H9 (cell line): ENCODE measurements at regions not wholly inside any gene's neighbourhood (a gene's known extent, or its start where the extent isn't known, plus 50 kb on each side); places are given as distances from the start of the nearest gene placed in this dataset.

Experiments used
- DNase-seq: peaks from one replicate; pipeline ENCODE4 v3.0.0-alpha.2; 2017
- H2AFZ ChIP-seq: one replicate; pipeline ENCODE4 v1.6.1; 2013; ENCODE audit warnings: mild to moderate bottlenecking, low read length, control low read depth, moderate library complexity
- H2AK5ac ChIP-seq: 2 replicates; pipeline ENCODE4 v1.6.1; 2013; ENCODE audit warnings: low read length, control low read depth, mixed read lengths; ENCODE audit not compliant: insufficient read length
- H2BK120ac ChIP-seq: one replicate; pipeline ENCODE4 v1.6.1; 2013; ENCODE audit warnings: low read depth, mild to moderate bottlenecking, low read length, control low read depth, inconsistent platforms; ENCODE audit not compliant: poor library complexity, severe bottlenecking
- H2BK12ac ChIP-seq: 2 replicates; pipeline ENCODE4 v1.6.1; 2013; ENCODE audit warnings: low read length, control low read depth, mixed read lengths, low read depth; ENCODE audit not compliant: insufficient read length
- H2BK15ac ChIP-seq: 2 replicates; pipeline ENCODE4 v1.6.1; 2013; ENCODE audit warnings: low read depth, low read length, control low read depth
- H2BK20ac ChIP-seq: one replicate; pipeline ENCODE4 v1.6.1; 2013; ENCODE audit warnings: low read depth, mild to moderate bottlenecking, low read length, control low read depth, inconsistent platforms; ENCODE audit not compliant: poor library complexity, severe bottlenecking
- H2BK5ac ChIP-seq: 2 replicates; pipeline ENCODE4 v1.6.1; 2013; ENCODE audit warnings: low read length, control low read depth, mixed read lengths; ENCODE audit not compliant: insufficient read length
- H3K14ac ChIP-seq: 2 replicates; pipeline ENCODE4 v1.6.1; 2013; ENCODE audit warnings: low read length, control low read depth; ENCODE audit not compliant: insufficient read depth
- H3K18ac ChIP-seq: 2 replicates; pipeline ENCODE4 v1.6.1; 2013; ENCODE audit warnings: low read depth, mild to moderate bottlenecking, mixed read lengths, low read length, control low read depth; ENCODE audit not compliant: insufficient read length
- H3K23ac ChIP-seq: 2 replicates; pipeline ENCODE4 v1.6.1; 2013; ENCODE audit warnings: low read length, control low read depth, mixed read lengths, low read depth; ENCODE audit not compliant: insufficient read length
- H3K23me2 ChIP-seq: 2 replicates; pipeline ENCODE4 v1.6.1; 2013; ENCODE audit warnings: low read depth, mild to moderate bottlenecking, mixed read lengths, low read length, control low read depth; ENCODE audit not compliant: insufficient read length, poor library complexity, severe bottlenecking
- H3K27ac ChIP-seq: 2 replicates; pipeline ENCODE4 v1.5.1; 2013; ENCODE audit warnings: low read length, control low read depth, mixed read lengths, low read depth; ENCODE audit not compliant: insufficient read length
- H3K27me3 ChIP-seq: 2 replicates; pipeline ENCODE4 v1.6.1; 2013; ENCODE audit warnings: low read length, control low read depth, inconsistent platforms; ENCODE audit not compliant: insufficient read depth
- H3K4ac ChIP-seq: 2 replicates; pipeline ENCODE4 v1.6.1; 2013; ENCODE audit warnings: low read depth, mild to moderate bottlenecking, control low read depth, inconsistent platforms, low read length, moderate library complexity
- H3K4me1 ChIP-seq: 2 replicates; pipeline ENCODE4 v1.6.1; 2013; ENCODE audit warnings: low read length, control low read depth, inconsistent platforms; ENCODE audit not compliant: insufficient read depth
- H3K4me2 ChIP-seq: 2 replicates; pipeline ENCODE4 v1.6.1; 2013; ENCODE audit warnings: low read length, control low read depth, mixed read lengths; ENCODE audit not compliant: insufficient read length, insufficient read depth
- H3K56ac ChIP-seq: 2 replicates; pipeline ENCODE4 v1.6.1; 2013; ENCODE audit warnings: low read depth, mild to moderate bottlenecking, mixed read lengths, low read length, control low read depth; ENCODE audit not compliant: insufficient read length
- H3K79me1 ChIP-seq: 2 replicates; pipeline ENCODE4 v1.6.1; 2013; ENCODE audit warnings: low read depth, mild to moderate bottlenecking, moderate library complexity, low read length, control low read depth, inconsistent platforms; ENCODE audit not compliant: insufficient read depth, poor library complexity, severe bottlenecking
- H3K79me2 ChIP-seq: 2 replicates; pipeline ENCODE4 v1.6.1; 2013; ENCODE audit warnings: low read length, control low read depth, inconsistent platforms; ENCODE audit not compliant: insufficient read depth
- H3K9ac ChIP-seq: 2 replicates; pipeline ENCODE4 v1.6.1; 2013; ENCODE audit warnings: low read length, control low read depth, mixed read lengths; ENCODE audit not compliant: insufficient read length; ENCODE audit errors: extremely low read depth
- H3K9me3 ChIP-seq: one replicate; pipeline ENCODE4 v1.6.1; 2013; ENCODE audit warnings: low read depth, low read length, inconsistent platforms; ENCODE audit not compliant: control insufficient read depth
- H3T11ph ChIP-seq: one replicate; pipeline ENCODE4 v1.6.1; 2013; ENCODE audit warnings: mild to moderate bottlenecking, low read length, control low read depth, inconsistent platforms
- H4K20me1 ChIP-seq: one replicate; pipeline ENCODE4 v1.6.1; 2013; ENCODE audit not compliant: control insufficient read depth, insufficient read length, insufficient read depth
- H4K5ac ChIP-seq: 2 replicates; pipeline ENCODE4 v1.6.1; 2013; ENCODE audit warnings: low read depth, mild to moderate bottlenecking, mixed read lengths, low read length, control low read depth; ENCODE audit not compliant: insufficient read length
- H4K8ac ChIP-seq: replicated peaks from 2 replicates; pipeline ENCODE4 v1.6.1; 2013; ENCODE audit warnings: low read length, control low read depth, mixed read lengths, low read depth; ENCODE audit not compliant: insufficient read length
- H4K91ac ChIP-seq: 2 replicates; pipeline ENCODE4 v1.6.1; 2013; ENCODE audit warnings: low read depth, mild to moderate bottlenecking, moderate library complexity, mixed read lengths, low read length, control low read depth; ENCODE audit not compliant: insufficient read length
- H3K27ac Mint-ChIP-seq, 3 experiments: 2 replicates in 2 of 3; 3 replicates in 1 of 3; pipeline ENCODE4 v1.8.0; 2020 to 2021; ENCODE audit warnings: mixed read lengths in 3 of 3, mild to moderate bottlenecking in 1 of 3, moderate library complexity in 1 of 3
- H3K27me3 Mint-ChIP-seq: 2 replicates; pipeline ENCODE4 v1.8.0; 2021; ENCODE audit warnings: low read depth, mild to moderate bottlenecking, moderate library complexity, mixed read lengths
- H3K36me3 Mint-ChIP-seq, 3 experiments: 2 replicates in 2 of 3; 3 replicates in 1 of 3; pipeline ENCODE4 v1.8.0; 2020 to 2021; ENCODE audit warnings: low read depth in 3 of 3, mixed read lengths in 3 of 3; ENCODE audit not compliant: insufficient read depth in 1 of 3
- H3K4me1 Mint-ChIP-seq, 2 experiments: 2 replicates each; pipeline ENCODE4 v1.8.0; 2020; ENCODE audit warnings: mixed read lengths in 2 of 2
- H3K4me3 Mint-ChIP-seq, 2 experiments: 2 replicates in 1 of 2; 3 replicates in 1 of 2; pipeline ENCODE4 v1.8.0; 2020 to 2021; ENCODE audit warnings: mild to moderate bottlenecking in 2 of 2, mixed read lengths in 2 of 2, moderate library complexity in 1 of 2
- H3K9me3 Mint-ChIP-seq, 2 experiments: 2 replicates in 1 of 2; 3 replicates in 1 of 2; pipeline ENCODE4 v1.8.0; 2020; ENCODE audit warnings: mild to moderate bottlenecking in 2 of 2, mixed read lengths in 2 of 2, moderate library complexity in 1 of 2
- CTCF ChIP-seq: fragments of 200-600 bp; sonication (generic); conservative IDR thresholded peaks from 3 replicates; pipeline ENCODE4 v1.8.0; 2021; ENCODE audit warnings: antibody characterized with exemption, mild to moderate bottlenecking
- WGBS: extraction: QIAGEN DNeasy Blood & Tissue Kit; methylation state at CpG from one replicate; pipeline ENCODE4 v1.1.7; 2013; ENCODE audit warnings: missing lambda C conversion rate, low lambda C conversion rate, mixed read lengths; ENCODE audit not compliant: insufficient read length; ENCODE audit errors: extremely low coverage; 5-methylcytosine and 5-hydroxymethylcytosine counted together

DNA sequence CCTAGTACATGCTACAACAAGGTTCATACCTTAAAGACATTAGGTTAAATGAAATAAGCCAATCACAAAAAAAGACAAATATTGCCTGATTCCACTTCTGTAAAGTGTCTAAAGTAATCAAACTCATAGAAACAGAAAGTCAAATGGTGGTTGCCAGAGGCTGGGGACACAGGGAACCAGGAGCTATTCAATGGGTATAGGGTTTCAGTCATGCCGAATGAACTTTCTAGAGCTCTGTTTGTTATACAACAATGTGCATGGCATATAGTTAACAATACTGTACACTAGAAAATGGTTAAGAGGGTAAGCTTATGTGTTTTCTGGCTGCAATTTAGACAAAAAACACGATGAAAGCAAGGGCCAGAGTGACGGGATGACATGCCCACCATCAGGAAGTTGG, 70.8 kb upstream of the EGFLAM start:
- Histone ChIP-seq H4K91ac (no peak overlapping the region), H3K9me3 (no peaks in the 10 kb centered on the region), H2BK12ac (no peak overlapping the region), H4K20me1 (no peaks in the 10 kb centered on the region), H4K5ac (no peak overlapping the region), H2BK5ac (no peak overlapping the region), H3K9ac (no peak overlapping the region), H3K14ac (no peak overlapping the region), H3K27me3 (no peaks in the 10 kb centered on the region), H3K4me2 (no peak overlapping the region), H3K23me2 (no peaks in the 10 kb centered on the region), H3K23ac (no peak overlapping the region), H3K79me2 (no peaks in the 10 kb centered on the region), H3K4me1 (no peaks in the 10 kb centered on the region), H3K56ac (no peak overlapping the region), H4K8ac (no peak overlapping the region), H3K18ac (no peak overlapping the region), H3T11ph (no peak overlapping the region), H2BK15ac (no peak overlapping the region), H2BK120ac (no peak overlapping the region), H2BK20ac (no peak overlapping the region), H3K79me1 (no peaks in the 10 kb centered on the region), H2AK5ac (no peak overlapping the region), H3K27ac (no peak overlapping the region), H2AFZ (no peak overlapping the region), H3K4ac (no peak overlapping the region)
- Mint-ChIP-seq H3K9me3 (peaks cover 0 to 3% of the 10 kb centered on the region in 2 experiments; a peak in 2 of 5 replicates), H3K27ac (no peak overlapping the region), H3K27me3 (peaks cover 2% of the 10 kb centered on the region; the same call in 1 of the 2 replicates), H3K4me1 (peaks cover 3 to 4% of the 10 kb centered on the region in 2 experiments; a peak in 3 of 4 replicates), H3K36me3 (peaks cover 0 to 4% (median 2%) of the 10 kb centered on the region in 3 experiments; a peak in 2 of 7 replicates), H3K4me3 (no peak overlapping the region)
- WGBS = no CpG with 5 or more reads among the region's 3 CpGs
- no peak for DNase-seq
- no peak for TF ChIP-seq CTCF
